ENCODE measurements at regions not wholly inside any gene's neighbourhood (a gene's known extent, or its start where the extent isn't known, plus 50 kb on each side); places are given as distances from the start of the nearest gene placed in this dataset.

DNA sequence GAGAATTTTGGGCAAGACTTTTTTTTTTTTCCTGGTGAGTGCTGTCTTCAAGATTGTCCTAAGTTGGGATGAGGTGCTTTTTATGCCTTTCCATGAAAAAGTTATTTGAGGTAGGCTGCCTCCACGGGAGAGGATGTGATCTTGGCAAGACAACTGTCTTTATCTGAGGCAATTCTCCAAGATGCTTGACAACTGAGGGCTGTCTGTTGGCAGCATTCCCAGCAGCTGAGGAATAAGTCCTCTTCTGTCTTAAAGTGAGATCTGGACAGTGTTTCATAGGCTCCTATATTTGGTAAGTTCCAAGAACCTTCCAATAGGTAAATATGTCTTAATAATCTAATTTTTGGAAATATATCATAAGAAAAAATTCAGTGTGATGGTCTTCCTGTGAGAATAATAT lies 662.0 kb downstream of the CDH11 start:
- TF ChIP-seq TEAD4 (IDR thresholded peaks at IDR 0.05) (no peak), TAF1 (IDR thresholded peaks at IDR 0.05; ENCODE audit: low read depth) (no peak), TCF12 (IDR thresholded peaks at IDR 0.05; ENCODE audit: low read depth) (no peak), CREB1 (IDR thresholded peaks at IDR 0.05; ENCODE audit: low read depth) (no peak), EP300 (IDR thresholded peaks at IDR 0.05; ENCODE audit: borderline replicate concordance) (no peak), YY1 (IDR thresholded peaks at IDR 0.05; ENCODE audit: low read depth) (no peak), NFIC (IDR thresholded peaks at IDR 0.05) (no peak), ZBTB7A (IDR thresholded peaks at IDR 0.05; ENCODE audit: low read depth) (no peak), RAD21 (IDR thresholded peaks at IDR 0.05; ENCODE audit: low read depth) (no peak), EGR1 (IDR thresholded peaks at IDR 0.05) (no peak)
- TF ChIP-seq, protein P1, sequence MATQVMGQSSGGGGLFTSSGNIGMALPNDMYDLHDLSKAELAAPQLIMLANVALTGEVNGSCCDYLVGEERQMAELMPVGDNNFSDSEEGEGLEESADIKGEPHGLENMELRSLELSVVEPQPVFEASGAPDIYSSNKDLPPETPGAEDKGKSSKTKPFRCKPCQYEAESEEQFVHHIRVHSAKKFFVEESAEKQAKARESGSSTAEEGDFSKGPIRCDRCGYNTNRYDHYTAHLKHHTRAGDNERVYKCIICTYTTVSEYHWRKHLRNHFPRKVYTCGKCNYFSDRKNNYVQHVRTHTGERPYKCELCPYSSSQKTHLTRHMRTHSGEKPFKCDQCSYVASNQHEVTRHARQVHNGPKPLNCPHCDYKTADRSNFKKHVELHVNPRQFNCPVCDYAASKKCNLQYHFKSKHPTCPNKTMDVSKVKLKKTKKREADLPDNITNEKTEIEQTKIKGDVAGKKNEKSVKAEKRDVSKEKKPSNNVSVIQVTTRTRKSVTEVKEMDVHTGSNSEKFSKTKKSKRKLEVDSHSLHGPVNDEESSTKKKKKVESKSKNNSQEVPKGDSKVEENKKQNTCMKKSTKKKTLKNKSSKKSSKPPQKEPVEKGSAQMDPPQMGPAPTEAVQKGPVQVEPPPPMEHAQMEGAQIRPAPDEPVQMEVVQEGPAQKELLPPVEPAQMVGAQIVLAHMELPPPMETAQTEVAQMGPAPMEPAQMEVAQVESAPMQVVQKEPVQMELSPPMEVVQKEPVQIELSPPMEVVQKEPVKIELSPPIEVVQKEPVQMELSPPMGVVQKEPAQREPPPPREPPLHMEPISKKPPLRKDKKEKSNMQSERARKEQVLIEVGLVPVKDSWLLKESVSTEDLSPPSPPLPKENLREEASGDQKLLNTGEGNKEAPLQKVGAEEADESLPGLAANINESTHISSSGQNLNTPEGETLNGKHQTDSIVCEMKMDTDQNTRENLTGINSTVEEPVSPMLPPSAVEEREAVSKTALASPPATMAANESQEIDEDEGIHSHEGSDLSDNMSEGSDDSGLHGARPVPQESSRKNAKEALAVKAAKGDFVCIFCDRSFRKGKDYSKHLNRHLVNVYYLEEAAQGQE (IDR thresholded peaks at IDR 0.05; ENCODE audit: low read depth) = no peak
- TF ChIP-seq, protein P2, sequence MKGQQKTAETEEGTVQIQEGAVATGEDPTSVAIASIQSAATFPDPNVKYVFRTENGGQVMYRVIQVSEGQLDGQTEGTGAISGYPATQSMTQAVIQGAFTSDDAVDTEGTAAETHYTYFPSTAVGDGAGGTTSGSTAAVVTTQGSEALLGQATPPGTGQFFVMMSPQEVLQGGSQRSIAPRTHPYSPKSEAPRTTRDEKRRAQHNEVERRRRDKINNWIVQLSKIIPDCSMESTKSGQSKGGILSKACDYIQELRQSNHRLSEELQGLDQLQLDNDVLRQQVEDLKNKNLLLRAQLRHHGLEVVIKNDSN (IDR thresholded peaks at IDR 0.05) = no peak

DNA sequence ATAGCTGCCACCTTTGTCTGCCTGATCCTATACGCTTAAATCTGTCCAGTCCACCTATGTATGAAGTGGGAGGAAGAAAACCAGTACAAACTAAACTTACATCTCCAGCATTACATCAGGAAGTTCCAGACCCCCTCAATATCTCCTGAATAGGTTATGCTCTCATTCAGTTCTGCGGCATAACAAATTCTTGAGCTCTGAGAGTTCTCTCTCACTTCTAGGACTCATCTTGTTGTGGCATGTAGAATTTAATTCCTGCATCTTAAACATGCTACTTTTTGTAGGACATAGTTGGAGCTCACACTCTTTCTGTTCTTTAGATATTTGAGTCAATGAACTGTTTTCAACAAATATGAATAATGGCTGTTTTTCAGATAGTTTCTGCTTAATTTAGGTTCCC lies 662.5 kb downstream of the CDH11 start:
- TF ChIP-seq EGR1 (IDR thresholded peaks at IDR 0.05) (no peak), ZBTB7A (IDR thresholded peaks at IDR 0.05; ENCODE audit: low read depth) (no peak), CREB1 (IDR thresholded peaks at IDR 0.05; ENCODE audit: low read depth) (no peak), NFIC (IDR thresholded peaks at IDR 0.05) (no peak), EP300 (IDR thresholded peaks at IDR 0.05; ENCODE audit: borderline replicate concordance) (no peak), TCF12 (IDR thresholded peaks at IDR 0.05; ENCODE audit: low read depth) (no peak), TEAD4 (IDR thresholded peaks at IDR 0.05) (no peak), CEBPB (IDR thresholded peaks at IDR 0.05) (no peak), FOXM1 (IDR thresholded peaks at IDR 0.05; ENCODE audit: borderline replicate concordance, low read depth) (no peak), RAD21 (IDR thresholded peaks at IDR 0.05; ENCODE audit: low read depth) (no peak), YY1 (IDR thresholded peaks at IDR 0.05; ENCODE audit: low read depth) (no peak), TAF1 (IDR thresholded peaks at IDR 0.05; ENCODE audit: low read depth) (no peak)
- TF ChIP-seq, protein P2 (IDR thresholded peaks at IDR 0.05) = no peak
- TF ChIP-seq, protein P3, sequence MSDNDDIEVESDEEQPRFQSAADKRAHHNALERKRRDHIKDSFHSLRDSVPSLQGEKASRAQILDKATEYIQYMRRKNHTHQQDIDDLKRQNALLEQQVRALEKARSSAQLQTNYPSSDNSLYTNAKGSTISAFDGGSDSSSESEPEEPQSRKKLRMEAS (IDR thresholded peaks at IDR 0.05) = no peak
- TF ChIP-seq, protein P1 (IDR thresholded peaks at IDR 0.05; ENCODE audit: low read depth) = no peak

DNA sequence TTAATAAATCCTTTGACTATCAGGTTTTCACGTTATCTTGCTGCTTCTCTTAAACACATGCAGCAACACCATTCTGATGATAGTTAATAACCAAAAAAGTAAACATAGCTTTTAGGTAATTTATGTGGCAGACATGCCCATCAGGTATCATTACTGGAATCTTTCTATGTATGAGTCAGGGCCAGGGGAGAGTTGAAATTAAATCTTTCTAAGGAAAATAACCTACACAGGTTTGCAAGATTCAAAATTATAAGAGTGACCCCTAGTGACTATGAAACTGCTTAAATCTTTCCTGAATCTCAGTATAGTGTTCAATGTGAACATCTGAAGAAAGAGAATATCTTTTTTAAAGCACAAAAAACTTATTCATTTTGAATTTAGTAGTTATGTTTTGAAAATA lies 666.6 kb downstream of the CDH11 start:
- TF ChIP-seq ZBTB7A (IDR thresholded peaks at IDR 0.05; ENCODE audit: low read depth) (no peak), NFIC (IDR thresholded peaks at IDR 0.05) (no peak), CREB1 (IDR thresholded peaks at IDR 0.05; ENCODE audit: low read depth) (no peak), TCF12 (IDR thresholded peaks at IDR 0.05; ENCODE audit: low read depth) (no peak)
- TF ChIP-seq, protein P1 (IDR thresholded peaks at IDR 0.05; ENCODE audit: low read depth) = no peak
- TF ChIP-seq, protein P2 (IDR thresholded peaks at IDR 0.05) = no peak
- TF ChIP-seq, protein P3 (IDR thresholded peaks at IDR 0.05) = no peak

DNA sequence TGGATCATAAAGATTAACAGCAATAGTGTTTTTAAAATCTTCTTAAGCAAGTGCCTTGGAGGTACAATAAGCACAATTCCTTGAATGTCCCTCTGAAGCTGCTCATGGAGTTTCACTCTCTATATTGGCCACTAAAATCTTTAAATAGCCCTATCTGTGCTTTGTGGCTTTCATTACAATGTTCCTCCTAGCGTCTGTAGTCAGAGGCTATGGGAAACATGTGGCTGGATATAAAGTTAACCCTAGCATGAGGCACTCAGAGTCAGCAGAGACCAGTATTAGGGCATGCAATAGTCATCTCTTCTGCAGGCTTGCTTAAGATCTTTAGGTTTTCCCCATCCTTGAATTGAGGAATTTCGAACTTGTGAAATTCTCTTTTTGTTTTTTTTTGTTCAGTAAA lies 668.2 kb downstream of the CDH11 start:
- no peak for TF ChIP-seq TCF12 (IDR thresholded peaks at IDR 0.05; ENCODE audit: low read depth)
- no peak for TF ChIP-seq EGR1 (IDR thresholded peaks at IDR 0.05)
- TF ChIP-seq CEBPB (IDR thresholded peaks at IDR 0.05) = no peak
- TF ChIP-seq EP300 (IDR thresholded peaks at IDR 0.05; ENCODE audit: borderline replicate concordance) = no peak
- no peak for TF ChIP-seq NFIC (IDR thresholded peaks at IDR 0.05)
- TF ChIP-seq, protein P1 (IDR thresholded peaks at IDR 0.05; ENCODE audit: low read depth) = no peak
- TF ChIP-seq, protein P3 (IDR thresholded peaks at IDR 0.05) = no peak
- no peak for TF ChIP-seq FOXM1 (IDR thresholded peaks at IDR 0.05; ENCODE audit: borderline replicate concordance, low read depth)
- no peak for TF ChIP-seq YY1 (IDR thresholded peaks at IDR 0.05; ENCODE audit: low read depth)
- no peak for TF ChIP-seq TEAD4 (IDR thresholded peaks at IDR 0.05)
- TF ChIP-seq TAF1 (IDR thresholded peaks at IDR 0.05; ENCODE audit: low read depth) = no peak
- TF ChIP-seq, protein P2 (IDR thresholded peaks at IDR 0.05) = no peak
- TF ChIP-seq CREB1 (IDR thresholded peaks at IDR 0.05; ENCODE audit: low read depth) = no peak
